ENCODE measurements at regions not wholly inside any gene's neighbourhood (a gene's known extent, or its start where the extent isn't known, plus 50 kb on each side); places are given as distances from the start of the nearest gene placed in this dataset.
"Not testable (repeated sequence)": the region's sequence is repeated elsewhere in the genome, so short reads cannot be mapped to it uniquely, and the experiment has no call there.

GRCh38 chr13:94816256-94816655, 103.9 kb upstream of the SOX21 start:
- DNase-seq (ENCODE audit: low read depth) = no peak

GRCh38 chr13:94813920-94814475, 101.7 kb upstream of the SOX21 start:
- DNase-seq (ENCODE audit: low read depth) = no peak

GRCh38 chr13:94811753-94812152, 99.4 kb upstream of the SOX21 start:
- DNase-seq (ENCODE audit: low read depth) = no peak

- DNase-seq (ENCODE audit: low read depth) = no peak
These were observed 88.1 kb upstream of the SOX21 start for GRCh38 chr13:94800423-94800822.

- DNase-seq (ENCODE audit: low read depth) = no peak
These were observed 87.0 kb upstream of the SOX21 start for GRCh38 chr13:94799299-94799698.

GRCh38 chr13:94798738-94799137, 86.4 kb upstream of the SOX21 start:
- DNase-seq (ENCODE audit: low read depth) = no peak

- no peak for DNase-seq (ENCODE audit: low read depth)
These were observed 82.9 kb upstream of the SOX21 start for GRCh38 chr13:94795292-94795691.

GRCh38 chr13:94786246-94786645, 73.9 kb upstream of the SOX21 start:
- DNase-seq (ENCODE audit: low read depth) = not testable (repeated sequence)

- peak; percentile 11 for DNase-seq (ENCODE audit: low read depth)
These were observed 71.7 kb upstream of the SOX21 start for GRCh38 chr13:94784066-94784465.

- DNase-seq (ENCODE audit: low read depth) = no peak
These were observed 71.1 kb upstream of the SOX21 start for GRCh38 chr13:94783489-94783888.

- DNase-seq (ENCODE audit: low read depth) = no peak
These were observed 68.1 kb upstream of the SOX21 start for GRCh38 chr13:94780421-94780820.

GRCh38 chr13:94778986-94779385, 66.6 kb upstream of the SOX21 start:
- no peak for DNase-seq (ENCODE audit: low read depth)

GRCh38 chr13:94778585-94778984, 66.2 kb upstream of the SOX21 start:
- DNase-seq (ENCODE audit: low read depth) = no peak

GRCh38 chr13:94776956-94777355, 64.6 kb upstream of the SOX21 start:
- DNase-seq (ENCODE audit: low read depth) = no peak

- no peak for DNase-seq (ENCODE audit: low read depth)
These were observed 64.0 kb upstream of the SOX21 start for GRCh38 chr13:94776300-94776699.

- DNase-seq (ENCODE audit: low read depth) = no peak
These were observed 53.5 kb upstream of the SOX21 start for GRCh38 chr13:94765814-94766213.

GRCh38 chr13:94764576-94765321, 52.4 kb upstream of the SOX21 start:
- no peak for DNase-seq (ENCODE audit: low read depth)

Measured in GM04503 (cell line).